ENCODE measurements at regions not wholly inside any gene's neighbourhood (a gene's known extent, or its start where the extent isn't known, plus 50 kb on each side); places are given as distances from the start of the nearest gene placed in this dataset.

DNA sequence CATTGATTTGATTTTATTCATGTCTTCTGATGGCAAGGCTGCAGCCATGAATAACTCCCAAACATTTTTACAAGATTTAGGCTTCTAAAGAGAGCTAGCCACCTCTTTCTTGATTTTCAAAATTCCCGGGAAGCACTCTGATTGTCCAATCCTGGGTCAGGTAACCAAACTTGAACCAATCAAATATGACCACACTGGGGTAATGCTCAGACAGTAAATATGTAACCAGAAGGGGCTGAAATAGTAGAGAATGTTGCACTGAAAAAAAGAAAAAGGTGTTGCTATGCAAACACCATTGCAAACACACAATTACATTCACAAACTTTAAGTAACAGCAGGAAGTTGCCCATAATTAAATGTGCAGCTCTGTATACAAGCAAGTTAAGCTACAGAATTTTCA lies 112.9 kb upstream of the IQCM start:
- DNase-seq (ENCODE audit: low read depth): no peak

DNA sequence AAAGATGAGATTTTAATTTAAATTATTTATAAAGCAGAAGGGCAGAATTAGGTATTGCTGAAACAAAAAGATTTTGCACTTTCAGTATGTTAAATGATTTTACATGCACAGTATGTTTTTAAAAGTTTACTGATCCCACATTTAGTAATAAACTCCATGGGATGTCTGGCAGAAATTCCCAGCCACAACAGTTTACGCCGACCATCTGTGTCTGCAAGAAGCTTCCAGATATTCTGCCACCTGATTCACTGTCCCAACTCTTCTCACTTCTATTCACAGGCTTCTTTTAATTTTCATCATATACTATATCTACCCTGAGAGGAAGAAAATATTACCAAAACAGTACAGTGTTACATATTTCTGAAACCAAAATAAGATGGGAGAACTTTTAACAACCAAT lies 115.8 kb upstream of the IQCM start:
- no peak for DNase-seq (ENCODE audit: low read depth)

DNA sequence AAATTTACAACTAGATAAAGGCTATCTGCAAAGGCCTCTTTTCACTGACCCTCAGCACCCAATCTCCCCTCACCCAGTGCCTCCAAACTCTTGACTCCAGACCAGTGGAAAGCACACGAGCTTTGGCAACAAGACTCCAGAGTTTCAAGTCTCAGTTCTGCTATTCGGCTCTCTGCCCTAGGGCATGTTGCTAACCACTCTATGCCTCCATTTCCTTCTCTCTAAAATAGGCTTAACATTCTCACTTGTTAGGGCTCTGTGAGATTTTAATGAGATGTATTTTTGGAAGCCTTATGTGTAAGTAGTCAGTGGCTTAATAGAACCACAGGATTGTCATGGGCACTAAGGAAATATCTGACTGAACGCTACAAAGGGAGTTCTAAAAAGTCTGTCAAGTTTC lies 116.5 kb upstream of the IQCM start:
- DNase-seq (ENCODE audit: low read depth): no peak

GRCh38 chr4:149933120-149933519 lies 117.5 kb upstream of the IQCM start:
- DNase-seq (ENCODE audit: low read depth): no peak

GRCh38 chr4:149933883-149934282 lies 118.2 kb upstream of the IQCM start:
- DNase-seq (ENCODE audit: low read depth): no peak

GRCh38 chr4:149949381-149949780 lies 128.9 kb upstream of the DCLK2 start:
- DNase-seq (ENCODE audit: low read depth): no peak

- DNase-seq (ENCODE audit: low read depth): no peak
These were observed 126.9 kb upstream of the DCLK2 start for GRCh38 chr4:149951152-149951900.

DNA sequence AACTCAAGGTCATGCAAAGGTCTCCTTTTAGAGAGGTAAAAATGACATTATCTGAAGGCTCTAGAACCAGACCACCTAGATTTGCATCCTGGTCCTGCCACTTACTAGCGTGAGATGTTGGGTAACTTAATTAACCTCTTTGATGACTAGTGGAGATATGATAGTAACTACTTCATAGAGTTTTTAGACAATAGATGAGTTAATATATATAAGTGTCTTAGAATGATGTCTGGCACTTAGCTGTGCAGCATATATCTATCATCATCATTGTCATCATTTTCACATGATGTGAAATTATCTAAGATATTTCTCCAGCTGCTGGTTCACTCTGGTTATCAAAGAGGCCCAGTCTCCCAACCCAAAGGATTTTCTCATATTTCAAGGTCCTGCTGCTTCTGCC lies 126.1 kb upstream of the DCLK2 start:
- no peak for DNase-seq (ENCODE audit: low read depth)

DNA sequence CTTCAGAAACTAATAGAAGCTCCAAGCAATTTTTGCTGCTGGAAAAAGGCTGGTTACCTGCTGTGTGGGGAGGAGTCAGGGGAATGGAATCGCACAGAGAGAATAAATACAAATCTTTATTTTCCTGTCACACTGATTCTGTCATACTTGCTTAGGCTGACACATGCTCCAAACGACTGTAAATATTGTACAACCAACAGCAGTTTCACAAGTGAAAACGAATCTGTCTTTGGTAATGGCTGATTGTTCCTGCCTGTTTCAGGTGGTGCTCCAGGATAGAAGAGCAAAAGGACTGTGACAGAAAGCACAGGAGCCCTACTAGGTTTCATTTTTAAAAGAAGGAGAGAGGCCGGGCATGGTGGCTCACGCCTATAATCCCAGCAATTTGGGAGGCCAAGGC lies 125.5 kb upstream of the DCLK2 start:
- DNase-seq (ENCODE audit: low read depth): no peak

- DNase-seq (ENCODE audit: low read depth): no peak
These were observed 122.4 kb upstream of the DCLK2 start for GRCh38 chr4:149955780-149956390.

DNA sequence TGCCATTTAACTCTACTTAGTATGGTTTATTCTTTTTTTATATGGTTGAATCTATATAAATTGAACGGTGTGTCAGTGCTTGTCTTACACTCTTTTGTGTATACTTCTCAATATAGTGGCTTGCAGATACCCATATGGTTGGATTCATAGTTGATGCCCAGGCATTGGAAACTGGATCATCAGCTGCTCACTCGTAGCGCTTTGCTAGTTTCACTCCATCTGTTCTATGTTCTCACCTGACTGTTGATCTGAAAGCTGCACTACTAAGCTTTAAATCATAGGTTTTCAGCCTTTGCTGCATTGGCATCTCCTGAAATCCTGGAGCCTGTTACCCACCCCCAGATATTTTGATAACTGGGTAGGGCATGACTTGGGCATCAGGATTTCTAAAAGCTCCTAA lies 121.6 kb upstream of the DCLK2 start:
- DNase-seq (ENCODE audit: low read depth): no peak

- DNase-seq (ENCODE audit: low read depth): no peak
These were observed 116.2 kb upstream of the DCLK2 start for GRCh38 chr4:149961876-149962597.

DNA sequence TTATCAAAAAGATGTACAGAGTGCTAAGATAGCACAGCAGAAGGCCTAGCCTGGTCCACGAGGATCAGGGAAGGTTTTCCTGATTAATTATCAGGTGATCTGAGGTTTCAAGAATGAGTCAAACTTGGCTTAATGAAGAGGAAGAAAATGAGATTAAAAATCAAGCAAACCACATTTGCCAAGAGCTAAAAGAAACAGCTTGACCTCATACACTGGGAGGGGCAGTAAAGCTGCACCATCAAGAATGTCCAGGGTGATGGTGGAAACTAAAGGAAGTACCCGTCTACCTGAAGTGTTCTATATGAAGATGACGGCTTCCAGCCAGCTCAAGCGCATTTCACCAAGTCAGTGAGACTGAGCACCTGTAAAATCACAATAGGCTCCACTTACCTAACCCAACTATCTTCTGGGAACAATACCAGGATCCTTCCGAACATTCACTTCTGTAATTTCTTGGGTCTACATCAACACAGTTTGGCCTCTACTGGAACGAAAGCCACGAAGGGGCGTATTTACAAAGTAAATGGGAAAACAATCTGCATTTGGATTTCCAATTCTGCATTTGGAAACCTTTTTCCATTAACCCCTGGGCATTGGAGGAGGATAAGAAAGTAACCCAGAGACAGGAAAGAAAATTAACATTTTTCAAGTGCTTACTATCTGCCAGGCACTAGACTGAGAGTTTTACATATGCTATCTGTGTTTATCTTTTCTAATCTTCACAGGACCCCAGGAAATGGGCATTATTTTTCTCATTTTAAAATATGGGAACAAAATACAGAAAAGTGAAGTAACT lies 114.0 kb upstream of the DCLK2 start:
- no peak for DNase-seq (ENCODE audit: low read depth)

DNA sequence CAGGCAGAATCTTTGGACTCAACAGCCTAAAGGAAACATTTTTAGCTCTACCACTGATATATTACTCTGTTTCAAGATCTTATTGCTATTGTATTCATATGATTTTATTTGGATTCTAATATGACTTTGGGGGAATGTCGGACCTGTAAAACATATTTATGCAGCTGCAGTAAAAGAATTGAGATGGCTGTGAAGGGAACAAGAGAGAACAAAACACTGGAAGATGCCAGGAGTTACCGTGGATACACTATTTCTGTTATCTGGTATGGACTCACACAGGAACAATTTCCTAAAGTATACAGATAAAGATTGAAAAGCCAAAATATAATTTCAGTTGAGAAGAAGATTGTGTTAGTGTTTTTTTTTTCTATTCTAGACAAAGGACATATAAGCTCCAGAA lies 113.0 kb upstream of the DCLK2 start:
- no peak for DNase-seq (ENCODE audit: low read depth)

DNA sequence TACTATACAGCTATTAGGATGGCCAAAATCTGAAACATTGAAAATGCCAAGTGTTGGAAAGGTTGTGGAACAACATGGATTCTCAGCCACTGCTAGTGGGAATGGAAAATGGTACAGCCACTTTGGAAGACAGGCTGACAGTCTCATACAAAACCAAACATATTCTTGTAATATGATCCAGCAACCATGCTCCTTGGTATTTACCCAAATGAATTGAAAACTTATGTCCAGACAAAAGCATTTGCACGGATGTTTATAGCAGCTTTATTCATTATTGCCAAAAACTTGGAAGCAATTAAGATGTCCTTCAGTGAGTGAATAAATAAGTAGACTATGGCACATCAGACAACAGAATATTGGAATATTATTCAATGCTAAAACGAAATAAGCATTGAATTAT lies 105.8 kb upstream of the DCLK2 start:
- DNase-seq (ENCODE audit: low read depth): no peak

DNA sequence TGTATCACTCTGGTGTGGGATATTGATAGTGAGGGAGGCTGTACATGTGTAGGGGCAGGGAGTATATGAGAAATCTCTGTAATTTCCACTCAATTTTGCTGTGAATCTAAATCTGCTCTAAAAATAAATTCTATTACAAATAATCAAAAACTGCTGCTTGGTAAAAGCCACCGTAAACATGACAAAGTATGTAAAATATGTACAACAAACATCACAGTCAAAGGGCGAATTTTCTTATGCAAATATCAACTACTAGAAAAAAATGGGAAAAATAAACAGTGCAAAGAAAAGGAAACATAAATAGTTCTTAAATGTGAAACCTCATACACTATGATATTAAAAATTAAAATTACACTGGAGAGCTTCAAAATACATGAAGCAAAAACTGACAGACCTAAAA lies 105.1 kb upstream of the DCLK2 start:
- DNase-seq (ENCODE audit: low read depth): no peak

DNA sequence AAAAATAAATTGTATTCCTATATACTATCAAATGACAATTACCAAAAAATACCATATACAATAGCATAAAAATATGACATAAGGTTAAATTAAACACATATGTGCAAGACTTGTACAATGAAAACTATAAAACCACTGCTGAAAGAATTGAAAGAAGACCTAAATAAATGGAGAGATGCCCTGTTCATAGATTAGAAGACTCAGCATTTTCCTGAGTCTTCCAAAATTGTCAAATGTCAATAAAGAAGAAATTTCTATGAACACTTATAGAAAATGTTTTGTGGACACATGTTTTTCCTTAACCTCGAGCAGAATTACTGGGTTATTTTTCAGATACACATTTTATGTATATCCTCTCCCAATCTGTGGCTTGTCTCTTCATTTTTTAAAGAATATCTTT lies 103.1 kb upstream of the DCLK2 start:
- DNase-seq (ENCODE audit: low read depth): no peak

DNA sequence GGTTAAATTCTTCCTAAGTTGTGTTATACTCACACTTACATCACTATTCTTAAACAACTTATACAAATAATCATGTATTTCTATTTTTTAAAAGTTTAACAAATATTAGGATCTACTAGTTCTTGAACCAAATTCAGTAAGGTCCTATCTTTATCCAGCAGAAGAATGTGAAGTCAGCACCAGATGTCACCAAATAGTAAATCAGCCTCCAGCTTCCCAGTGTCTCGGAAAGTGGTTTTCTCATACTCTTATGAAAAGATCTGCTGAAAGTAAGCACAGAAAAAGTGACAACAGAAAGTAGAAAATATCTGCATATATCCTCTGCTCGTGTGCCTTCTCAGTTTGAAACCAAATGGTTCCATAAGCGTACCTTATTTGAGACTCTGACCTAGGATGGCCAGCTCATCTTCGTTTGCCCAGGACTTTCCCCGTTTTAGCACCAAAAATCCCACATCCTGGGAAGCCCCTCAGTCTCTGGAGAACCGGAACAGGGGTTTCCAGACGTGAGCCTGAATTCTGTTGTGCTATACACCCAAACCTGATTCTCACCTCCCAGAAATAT lies 98.0 kb upstream of the DCLK2 start:
- no peak for DNase-seq (ENCODE audit: low read depth)

DNA sequence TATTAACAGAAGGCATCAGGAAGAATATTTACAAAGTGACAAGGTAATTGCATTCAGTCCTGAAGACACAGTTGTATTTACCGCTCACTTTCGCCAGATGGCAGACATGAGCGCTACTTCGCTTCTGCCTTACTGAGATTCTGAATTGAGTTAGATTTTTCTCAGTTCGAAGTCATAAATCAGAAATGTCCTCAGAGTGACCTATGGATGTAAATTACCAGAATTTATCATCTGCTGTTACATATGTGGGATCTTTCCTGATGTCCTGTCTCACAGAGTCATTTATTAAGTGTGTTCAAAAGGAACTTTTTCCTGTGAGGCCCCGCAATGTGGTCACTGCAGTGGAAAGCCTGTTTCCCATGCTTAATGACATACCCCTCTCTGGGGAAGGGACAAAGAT lies 97.3 kb upstream of the DCLK2 start:
- DNase-seq (ENCODE audit: low read depth): peak; percentile 14

DNA sequence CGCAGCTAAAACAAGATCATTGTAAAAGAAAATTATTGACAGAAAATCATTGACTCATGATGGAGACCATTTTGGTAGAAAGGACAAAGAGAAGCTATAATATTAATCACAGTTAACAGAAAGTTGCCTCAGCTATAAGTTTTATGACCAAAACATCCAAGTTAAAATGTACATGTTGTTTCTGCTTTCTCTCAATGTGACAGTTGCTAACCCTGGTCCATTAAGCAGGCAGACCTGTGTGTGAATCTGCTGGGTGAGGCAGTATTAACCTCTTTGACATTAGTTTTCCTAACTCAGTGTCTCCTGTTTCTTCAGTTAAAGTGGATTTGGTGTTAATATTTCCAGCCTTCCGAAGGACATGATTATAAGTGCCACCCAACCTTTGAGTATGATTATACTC lies 94.8 kb upstream of the DCLK2 start:
- DNase-seq (ENCODE audit: low read depth): no peak

GRCh38 chr4:149983931-149984330 lies 94.3 kb upstream of the DCLK2 start:
- no peak for DNase-seq (ENCODE audit: low read depth)

DNA sequence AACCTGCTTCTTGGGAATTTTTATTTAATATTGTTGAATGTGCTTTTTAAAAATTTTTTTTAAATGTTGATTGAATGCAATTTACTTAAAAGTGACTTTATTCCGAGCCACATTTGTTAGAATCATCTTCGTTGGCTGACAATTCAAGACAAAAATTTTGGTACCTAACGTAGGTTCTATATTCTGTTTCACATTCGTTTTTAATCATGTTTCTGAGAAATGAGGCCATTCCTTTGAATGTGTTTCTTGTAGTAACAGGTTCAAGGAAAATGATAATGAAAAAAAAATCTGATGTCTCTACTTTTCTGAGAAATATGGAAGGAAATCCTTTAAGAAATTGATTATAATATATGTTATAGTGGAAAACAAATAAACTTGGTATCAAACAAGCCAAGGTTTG lies 92.3 kb upstream of the DCLK2 start:
- no peak for DNase-seq (ENCODE audit: low read depth)

Data from stimulated activated CD8-positive, alpha-beta memory T cell treated with anti-CD3 and anti-CD28 coated beads, Interleukin-4, amount 100 ng/mL, for 24 hours (primary cell).